Astrocyte (in vitro differentiated cells and primary cell): ENCODE measurements at regions not wholly inside any gene's neighbourhood (a gene's known extent, or its start where the extent isn't known, plus 50 kb on each side); places are given as distances from the start of the nearest gene placed in this dataset.

ENCODE experiments used
- CTCF ChIP-seq: IDR thresholded peaks from 2 replicates; pipeline ENCODE4 v1.5.1; 2011; ENCODE audit warnings: low read depth, mild to moderate bottlenecking, inconsistent platforms, low read length, moderate library complexity; ENCODE audit not compliant: insufficient read depth
- EZH2 ChIP-seq: IDR thresholded peaks from 2 replicates; pipeline ENCODE4 v1.6.1; 2012; ENCODE audit warnings: mild to moderate bottlenecking, low read length, inconsistent platforms; ENCODE audit not compliant: insufficient read depth

GRCh38 chr3:135419155-135419554 is 546.4 kb upstream of the PPP2R3A start:
- TF ChIP-seq CTCF: no peak
- no peak for TF ChIP-seq EZH2
